ENCODE measurements at regions not wholly inside any gene's neighbourhood (a gene's known extent, or its start where the extent isn't known, plus 50 kb on each side); places are given as distances from the start of the nearest gene placed in this dataset.
"Not testable (repeated sequence)": the region's sequence is repeated elsewhere in the genome, so short reads cannot be mapped to it uniquely, and the experiment has no call there.

- peak; percentile 10 for DNase-seq (ENCODE audit: low read depth)
Observed at GRCh38 chr14:38404616-38405015, 148.7 kb upstream of the CLEC14A start.

- DNase-seq (ENCODE audit: low read depth), result peak; percentile 79
Observed at GRCh38 chr14:38404100-38404541, 148.2 kb upstream of the CLEC14A start.

- no peak for DNase-seq (ENCODE audit: low read depth)
Observed at GRCh38 chr14:38400751-38401150, 144.9 kb upstream of the CLEC14A start.

- no peak for DNase-seq (ENCODE audit: low read depth)
Observed at GRCh38 chr14:38399652-38400051, 143.8 kb upstream of the CLEC14A start.

DNA sequence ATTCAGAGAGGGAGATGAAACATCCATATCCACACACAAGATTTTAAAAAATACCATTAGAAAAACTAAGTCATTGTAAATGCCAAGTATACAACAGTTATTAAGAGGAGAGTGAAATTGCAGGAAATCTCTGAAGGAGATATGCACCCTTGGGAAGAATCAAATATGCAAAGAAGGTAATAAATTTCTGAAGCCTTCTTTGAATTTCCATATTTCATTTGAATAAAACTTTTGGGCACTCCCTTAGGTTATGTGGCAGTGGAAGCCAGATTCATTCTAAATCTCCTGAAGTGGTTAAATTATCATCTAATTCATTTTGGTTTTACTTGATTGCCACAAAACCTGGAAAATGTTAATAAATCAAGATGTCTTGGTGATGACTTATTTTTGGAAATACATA, 138.9 kb upstream of the CLEC14A start:
- DNase-seq (ENCODE audit: low read depth), result no peak

GRCh38 chr14:38394064-38394463, 138.2 kb upstream of the CLEC14A start:
- DNase-seq (ENCODE audit: low read depth), result no peak

DNA sequence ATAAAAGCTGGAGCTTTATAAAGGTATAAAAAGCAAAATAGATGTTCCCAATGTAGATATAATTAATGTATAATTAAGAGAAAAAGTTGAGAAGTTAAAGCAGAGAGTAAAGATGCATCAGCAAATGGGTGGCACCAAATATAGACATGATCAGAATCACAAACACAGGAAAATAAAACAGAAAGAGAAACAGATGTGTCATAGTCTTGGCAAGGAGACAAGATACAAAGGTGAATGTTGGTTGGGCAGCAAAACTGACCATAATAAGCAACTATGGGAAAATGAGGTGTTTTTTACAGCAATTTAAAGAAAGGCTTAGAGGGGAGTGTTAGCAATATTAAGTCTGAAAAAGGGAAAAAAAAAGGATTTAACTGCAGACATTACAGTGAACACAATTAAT, 135.4 kb upstream of the CLEC14A start:
- DNase-seq (ENCODE audit: low read depth), result peak; percentile 40

DNA sequence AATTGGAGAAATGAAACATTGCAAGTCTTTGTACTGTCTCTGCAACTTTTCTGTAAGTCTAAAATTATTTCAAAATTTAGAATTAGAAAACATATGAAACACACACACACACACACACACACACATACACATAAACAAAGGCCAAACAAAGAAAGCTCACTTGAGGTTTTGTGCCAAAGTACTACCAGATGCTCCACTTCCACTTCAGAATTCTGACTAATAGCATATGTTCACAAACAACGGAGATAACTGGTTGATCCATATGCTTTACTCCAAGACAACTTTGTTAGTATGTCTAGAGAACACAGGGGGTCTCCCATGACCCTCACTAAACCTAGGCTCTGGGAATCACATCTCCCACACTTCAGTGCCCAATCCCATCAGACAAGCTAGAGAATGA, 133.8 kb upstream of the CLEC14A start:
- DNase-seq (ENCODE audit: low read depth), result peak; percentile 77

GRCh38 chr14:38387821-38388220, 131.9 kb upstream of the CLEC14A start:
- DNase-seq (ENCODE audit: low read depth), result no peak

GRCh38 chr14:38385836-38386235, 129.9 kb upstream of the CLEC14A start:
- DNase-seq (ENCODE audit: low read depth), result no peak

DNA sequence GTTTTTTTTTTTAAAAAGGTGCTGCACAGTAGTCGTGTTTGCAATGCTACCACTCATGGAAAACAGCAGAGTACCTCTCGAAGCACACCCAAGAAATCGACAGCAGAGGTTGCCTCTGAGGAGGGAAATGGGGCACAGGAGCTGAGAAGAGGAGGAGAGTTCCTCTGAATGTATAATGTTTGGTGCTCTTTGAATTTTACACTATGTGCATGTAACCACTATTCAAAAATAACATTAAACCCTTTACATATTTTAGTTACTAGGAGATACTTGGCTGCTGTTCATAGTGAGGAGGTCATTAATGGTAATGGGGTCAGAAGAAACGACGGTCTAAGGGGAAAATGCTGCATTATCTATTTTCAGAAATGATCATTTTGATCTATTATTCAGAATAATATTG, 129.4 kb upstream of the CLEC14A start:
- DNase-seq (ENCODE audit: low read depth), result no peak

- DNase-seq (ENCODE audit: low read depth), result no peak
Observed at GRCh38 chr14:38384741-38385140, 128.8 kb upstream of the CLEC14A start.

DNA sequence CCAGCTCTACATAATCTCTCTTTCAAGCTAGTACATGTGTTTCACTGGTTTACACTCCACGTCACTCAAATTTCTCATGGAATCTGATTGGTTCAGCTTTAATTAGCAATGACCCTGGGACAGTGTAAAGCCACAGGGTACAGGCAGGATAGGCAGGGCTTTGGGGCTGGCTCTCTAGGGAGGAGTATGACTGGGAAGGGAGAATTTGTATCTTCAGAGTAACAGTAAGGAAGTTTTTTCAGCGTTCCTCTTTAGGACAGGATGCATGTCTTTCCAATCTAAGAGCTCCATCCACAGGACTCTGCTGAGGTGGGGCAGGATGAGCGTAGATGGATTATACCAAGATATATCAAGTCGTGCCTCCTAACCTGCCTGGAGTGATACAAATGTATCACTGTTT, 112.0 kb upstream of the CLEC14A start:
- DNase-seq (ENCODE audit: low read depth), result no peak

GRCh38 chr14:38366374-38366773, 110.5 kb upstream of the CLEC14A start:
- no peak for DNase-seq (ENCODE audit: low read depth)

- no peak for DNase-seq (ENCODE audit: low read depth)
Observed at GRCh38 chr14:38363217-38363616, 107.3 kb upstream of the CLEC14A start.

- DNase-seq (ENCODE audit: low read depth), result peak; percentile 53
Observed at GRCh38 chr14:38357557-38357956, 101.7 kb upstream of the CLEC14A start.

DNA sequence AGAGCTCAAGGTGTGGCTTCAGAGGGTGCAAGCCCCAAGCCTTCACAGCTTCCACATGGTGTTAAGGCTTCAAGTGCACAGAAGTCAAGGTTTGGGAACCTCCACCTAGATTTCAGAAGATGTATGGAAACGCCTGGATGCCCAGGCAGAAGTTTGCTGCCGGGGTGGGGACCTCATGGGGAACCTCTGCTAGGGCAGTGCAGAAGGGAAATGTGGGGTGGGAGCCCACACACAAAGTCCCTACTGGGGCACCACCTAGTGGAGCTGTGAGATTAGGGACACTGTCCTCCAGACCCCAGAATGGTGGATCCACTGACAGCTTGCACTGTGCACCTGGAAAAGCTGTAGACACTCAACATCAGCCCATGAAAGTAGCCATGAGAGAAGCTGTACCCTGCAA, 99.6 kb upstream of the CLEC14A start:
- not testable (repeated sequence) for DNase-seq (ENCODE audit: low read depth)

GRCh38 chr14:38350102-38350501, 94.2 kb upstream of the CLEC14A start:
- no peak for DNase-seq (ENCODE audit: low read depth)

- DNase-seq (ENCODE audit: low read depth), result peak; percentile 58
Observed at GRCh38 chr14:38342803-38343202, 86.9 kb upstream of the CLEC14A start.

DNA sequence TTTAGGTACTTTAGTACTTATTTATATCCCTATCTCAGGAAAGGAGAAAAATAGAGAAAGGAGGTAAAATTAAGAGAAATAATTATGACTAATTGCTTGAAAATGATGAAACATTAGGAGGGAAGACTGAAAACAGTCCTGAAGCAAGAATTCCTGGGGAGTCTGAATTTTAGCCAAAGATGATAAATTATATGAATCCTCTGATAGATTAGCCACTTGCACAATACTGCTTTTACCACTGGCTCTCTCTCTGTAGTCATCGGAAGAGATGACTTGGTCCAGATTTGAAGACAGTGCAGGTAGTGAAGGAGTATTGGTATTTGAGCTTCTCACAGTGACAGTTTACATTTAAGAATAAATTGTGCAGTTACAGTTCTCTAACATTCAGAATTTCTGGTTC, 83.8 kb upstream of the CLEC14A start:
- DNase-seq (ENCODE audit: low read depth), result peak; percentile 69

DNA sequence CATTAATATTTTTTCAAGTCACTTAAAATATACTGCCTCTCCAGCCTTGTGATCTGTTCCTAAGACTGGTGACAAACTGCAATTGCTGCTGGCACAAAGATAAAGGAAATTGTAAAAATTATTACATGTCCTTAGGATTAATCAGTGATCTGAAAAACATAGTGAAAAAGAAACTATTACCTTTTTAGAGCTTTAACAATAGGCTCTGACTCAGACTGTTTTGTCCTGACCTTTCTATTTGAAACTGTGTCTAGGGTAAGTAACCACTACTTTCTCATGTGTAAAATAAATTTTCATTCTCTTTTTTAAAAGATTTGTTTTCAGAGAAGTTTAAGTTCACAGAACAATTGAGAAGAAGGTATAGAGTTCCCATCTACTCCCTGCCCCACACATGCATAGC, 80.4 kb upstream of the CLEC14A start:
- DNase-seq (ENCODE audit: low read depth), result no peak

DNA sequence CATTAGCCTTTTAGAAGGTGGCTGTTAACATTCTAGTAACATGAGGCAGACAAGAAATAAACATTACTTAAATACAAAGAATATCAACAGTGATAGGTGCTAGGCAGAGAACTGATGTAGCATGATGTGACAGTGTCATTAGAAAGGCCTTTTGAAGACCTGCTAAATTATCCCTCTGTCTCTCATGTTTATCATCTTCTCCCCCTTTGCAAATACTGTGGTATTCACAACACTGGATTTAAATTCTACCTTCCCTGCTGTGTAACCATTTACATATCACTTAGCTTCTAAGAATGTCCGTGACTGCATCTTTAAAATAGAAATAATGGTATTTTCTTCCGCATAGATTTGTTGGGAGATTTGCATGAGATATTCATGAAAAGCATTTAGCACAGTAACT, 74.4 kb upstream of the CLEC14A start:
- DNase-seq (ENCODE audit: low read depth), result no peak

GRCh38 chr14:38329246-38329645, 73.4 kb upstream of the CLEC14A start:
- DNase-seq (ENCODE audit: low read depth), result no peak

DNA sequence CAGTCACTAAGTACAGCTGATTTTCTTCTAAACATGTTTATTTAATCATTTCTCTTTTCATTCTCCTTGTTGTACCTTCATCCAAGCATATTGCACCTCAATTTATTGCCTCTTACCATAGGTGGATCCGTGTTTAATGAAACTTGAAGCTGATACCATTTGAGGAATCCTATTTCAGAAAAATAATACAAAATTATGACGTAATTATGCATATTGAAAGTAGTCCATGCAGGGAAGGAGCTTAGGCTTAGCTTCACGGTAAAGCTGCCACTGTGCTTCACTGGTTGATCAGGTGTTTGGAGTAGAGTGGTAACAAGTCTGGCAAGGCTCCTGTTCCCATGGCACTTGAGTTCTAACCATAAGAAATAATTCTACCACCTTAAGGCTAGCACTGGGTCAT, 61.0 kb upstream of the CLEC14A start:
- DNase-seq (ENCODE audit: low read depth), result no peak

DNA sequence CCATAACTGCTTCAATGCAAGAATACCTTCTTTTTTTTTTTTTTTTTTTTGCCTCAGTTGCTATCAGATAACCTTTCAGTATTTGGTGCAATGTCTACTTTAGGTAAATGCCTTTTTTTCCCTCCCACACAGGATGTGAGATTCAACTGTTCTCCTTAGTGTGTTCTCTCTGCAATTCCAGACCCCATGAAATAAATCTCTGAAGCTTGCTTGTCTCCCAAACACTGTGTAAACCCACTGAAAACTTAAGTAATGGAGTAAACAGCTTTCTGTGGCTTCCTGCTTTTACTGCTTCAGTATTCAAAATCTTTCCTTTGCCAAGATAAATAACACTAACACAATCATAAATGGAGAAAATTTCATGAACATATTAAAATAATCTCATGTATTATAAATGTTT, 55.8 kb upstream of the CLEC14A start:
- no peak for DNase-seq (ENCODE audit: low read depth)

Measured in GM04504 (cell line).